ENCODE measurements at regions not wholly inside any gene's neighbourhood (a gene's known extent, or its start where the extent isn't known, plus 50 kb on each side); places are given as distances from the start of the nearest gene placed in this dataset.

- TF ChIP-seq EP300 (IDR thresholded peaks at IDR 0.05) (no peak), CTCF (IDR thresholded peaks at IDR 0.05) (no peak)
These were observed 228.3 kb upstream of the DEPDC1 start for GRCh38 chr1:68725001-68725752.

Measured in gastroesophageal sphincter (tissue), 3 donors.